ENCODE measurements at regions not wholly inside any gene's neighbourhood (a gene's known extent, or its start where the extent isn't known, plus 50 kb on each side); places are given as distances from the start of the nearest gene placed in this dataset.

GRCh38 chr7:31456646-31457368 is 57.1 kb upstream of the ITPRID1 start:
- TF ChIP-seq YY1 (IDR thresholded peaks at IDR 0.05; ENCODE audit: insufficient read depth, insufficient read length) (no peak), ZNF274 (IDR thresholded peaks at IDR 0.05; ENCODE audit: low read depth, low read length) (no peak)
